NCI-H748 (cell line): ENCODE measurements at regions not wholly inside any gene's neighbourhood (a gene's known extent, or its start where the extent isn't known, plus 50 kb on each side); places are given as distances from the start of the nearest gene placed in this dataset.
"Not testable (repeated sequence)": the region's sequence is repeated elsewhere in the genome, so short reads cannot be mapped to it uniquely, and the experiment has no call there.

Source experiments
- DNase-seq: peaks from one replicate; lab custom pipeline; 2025; ENCODE audit not compliant: unreplicated experiment; lab: John Stamatoyannopoulos, UW

- no peak for DNase-seq
These were observed 396.0 kb upstream of the RGPD4 start for GRCh38 chr2:107430596-107431266.

DNA sequence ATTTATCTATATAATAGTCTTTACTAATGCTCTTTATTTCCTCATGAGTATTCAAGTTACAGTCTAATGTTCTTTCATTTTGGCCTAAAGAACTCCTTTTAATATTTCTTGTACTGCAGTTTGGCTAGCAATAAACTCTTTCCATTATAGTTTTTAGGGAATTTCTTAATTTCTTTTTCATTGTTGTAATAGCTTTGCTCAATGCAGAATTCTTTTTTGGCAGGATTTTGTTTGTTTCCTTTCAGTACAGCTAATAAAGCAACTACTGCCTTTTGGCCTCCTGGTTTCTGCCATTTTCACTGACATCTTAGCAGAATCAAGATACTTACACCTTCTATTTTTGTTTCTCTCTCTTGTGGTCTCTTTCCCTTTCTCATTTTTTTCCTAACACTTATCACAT, 390.4 kb upstream of the RGPD4 start:
- no peak for DNase-seq

GRCh38 chr2:107437265-107437664, 389.4 kb upstream of the RGPD4 start:
- DNase-seq, result no peak

DNA sequence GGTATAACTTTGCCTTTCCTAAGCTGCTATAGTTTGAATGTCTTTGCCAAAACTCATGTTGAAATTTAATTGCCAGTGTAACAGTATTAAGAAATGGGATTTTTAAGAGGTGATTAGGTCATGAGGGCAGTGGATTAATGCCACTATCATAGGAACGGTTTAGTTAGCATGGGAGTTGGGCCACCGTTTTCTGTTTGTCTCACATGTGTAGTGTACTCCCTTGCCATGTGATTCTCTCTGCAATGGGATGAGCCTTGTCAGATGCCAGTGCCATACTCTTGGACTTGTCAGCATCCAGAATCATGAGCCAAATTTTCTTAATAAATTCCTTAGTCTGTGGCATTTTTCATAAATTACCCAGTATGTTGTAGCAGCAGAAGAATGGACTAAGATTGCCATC, 388.9 kb upstream of the RGPD4 start:
- no peak for DNase-seq

DNA sequence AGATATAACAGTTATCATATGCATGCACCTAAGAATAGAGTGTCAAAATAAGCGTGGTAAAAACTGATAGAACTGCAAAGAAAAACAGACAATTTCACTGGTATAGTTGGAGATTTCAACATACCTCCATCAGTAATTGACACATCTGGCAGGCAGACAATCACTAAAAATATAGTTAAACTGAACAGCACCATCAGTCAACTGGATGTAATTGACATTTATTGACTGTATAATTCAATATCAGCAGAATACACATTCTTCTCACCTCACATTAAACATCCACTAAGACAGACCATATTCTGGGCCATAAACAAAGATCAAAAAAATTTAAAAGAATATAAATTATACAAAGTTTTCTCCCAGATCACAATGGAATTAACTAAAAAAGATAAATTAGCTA, 378.5 kb upstream of the RGPD4 start:
- no peak for DNase-seq

GRCh38 chr2:107461301-107461700, 365.4 kb upstream of the RGPD4 start:
- no peak for DNase-seq

DNA sequence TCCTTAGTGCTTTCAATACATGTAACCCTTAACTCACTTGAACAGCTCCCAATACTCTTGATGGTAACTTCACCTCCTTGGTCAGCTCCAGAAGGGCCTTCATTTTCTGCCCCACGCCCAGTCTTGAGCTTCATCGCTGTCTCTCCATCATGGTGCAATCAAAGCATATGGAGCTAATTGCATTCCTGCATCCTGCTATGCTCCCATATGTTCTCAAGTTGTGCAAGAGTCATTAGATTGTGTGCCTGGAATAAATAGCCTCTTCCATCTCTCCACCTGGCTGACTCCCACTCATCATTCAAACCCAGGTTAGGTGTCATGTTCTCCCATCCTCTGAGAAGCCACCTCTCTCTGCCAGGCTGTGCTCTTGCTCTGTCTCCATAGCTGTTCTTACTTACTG, 364.5 kb upstream of the RGPD4 start:
- DNase-seq, result no peak

GRCh38 chr2:107466241-107466640, 360.5 kb upstream of the RGPD4 start:
- no peak for DNase-seq

- DNase-seq, result no peak
These were observed 359.5 kb upstream of the RGPD4 start for GRCh38 chr2:107466984-107467773.

GRCh38 chr2:107469437-107469995, 357.2 kb upstream of the RGPD4 start:
- no peak for DNase-seq

GRCh38 chr2:107473150-107473549, 353.5 kb upstream of the RGPD4 start:
- no peak for DNase-seq

GRCh38 chr2:107475859-107476258, 350.8 kb upstream of the RGPD4 start:
- no peak for DNase-seq

DNA sequence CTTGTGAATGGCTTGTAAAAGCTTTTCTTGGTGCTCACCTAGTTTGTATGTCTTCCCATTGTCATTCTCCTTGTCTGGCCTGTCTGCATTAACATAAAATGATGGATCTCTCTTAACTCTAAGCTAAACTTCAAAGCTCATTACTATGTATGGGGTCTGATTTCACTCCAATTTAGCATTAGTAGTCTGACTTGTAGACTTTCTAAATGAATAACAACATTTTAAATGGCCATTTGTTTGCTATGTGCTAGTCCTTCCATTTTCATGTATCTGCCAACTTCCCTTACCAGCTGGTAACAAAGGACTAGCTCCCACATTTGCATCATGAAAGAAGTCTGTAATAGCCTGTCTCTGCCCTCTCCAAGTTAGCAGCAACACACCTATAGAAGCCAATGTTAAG, 324.2 kb upstream of the RGPD4 start:
- no peak for DNase-seq

DNA sequence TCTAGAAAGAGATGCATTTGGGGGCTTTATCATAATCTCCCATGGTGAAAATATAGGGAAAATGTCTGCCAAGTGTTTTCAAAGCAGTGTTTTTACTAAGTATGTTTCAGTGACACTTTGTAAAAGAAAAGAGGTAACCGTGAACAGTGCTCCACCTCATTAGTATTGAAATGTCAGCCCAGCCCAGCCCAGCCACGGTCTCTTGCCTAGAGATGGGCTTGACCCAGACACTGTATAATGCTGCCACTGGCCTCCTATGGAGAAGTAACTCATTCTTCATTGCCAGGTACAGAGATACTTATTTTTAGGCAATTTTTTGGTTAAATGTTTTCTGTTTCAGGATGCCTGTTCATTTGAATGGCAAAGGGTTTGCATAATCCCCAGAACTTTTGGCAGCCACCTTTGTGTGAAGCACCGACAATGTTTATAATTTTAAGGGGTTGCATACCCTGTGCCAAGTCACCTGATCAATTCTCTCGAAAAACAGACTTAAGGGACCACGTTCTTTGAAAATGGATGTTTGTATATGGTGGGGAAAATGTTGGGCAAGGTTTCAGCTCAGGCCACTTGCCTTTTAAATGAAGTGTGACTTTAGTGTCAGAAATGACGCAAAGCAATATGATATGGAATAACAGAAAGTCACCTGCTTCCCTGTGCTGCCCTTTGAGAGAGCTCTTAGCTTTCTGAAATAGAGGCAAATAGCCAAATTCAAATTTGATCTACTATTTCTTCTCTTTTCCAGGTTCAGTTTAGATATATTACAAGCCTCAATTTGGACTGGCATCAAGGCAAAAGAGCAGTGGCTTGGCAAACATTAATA, 314.5 kb upstream of the RGPD4 start:
- no peak for DNase-seq

DNA sequence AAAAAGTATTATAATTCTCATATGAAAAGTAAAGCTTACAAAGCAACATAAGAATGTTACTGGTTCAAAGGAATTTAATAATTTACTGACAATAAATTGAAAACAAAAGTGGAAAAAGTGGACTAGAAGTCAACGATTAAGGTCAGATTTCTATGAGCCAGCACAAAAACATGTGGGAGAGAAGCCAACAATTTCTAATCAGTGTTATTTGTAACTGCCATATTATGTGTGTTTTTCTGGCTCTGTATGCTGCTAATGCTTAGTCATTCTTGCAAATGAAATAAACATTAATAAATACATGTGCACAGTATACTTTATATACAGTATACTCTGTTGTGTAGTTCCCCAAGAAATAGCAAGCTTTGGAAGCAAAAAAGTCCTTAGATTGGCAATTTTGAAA, 301.3 kb upstream of the RGPD4 start:
- DNase-seq, result no peak

DNA sequence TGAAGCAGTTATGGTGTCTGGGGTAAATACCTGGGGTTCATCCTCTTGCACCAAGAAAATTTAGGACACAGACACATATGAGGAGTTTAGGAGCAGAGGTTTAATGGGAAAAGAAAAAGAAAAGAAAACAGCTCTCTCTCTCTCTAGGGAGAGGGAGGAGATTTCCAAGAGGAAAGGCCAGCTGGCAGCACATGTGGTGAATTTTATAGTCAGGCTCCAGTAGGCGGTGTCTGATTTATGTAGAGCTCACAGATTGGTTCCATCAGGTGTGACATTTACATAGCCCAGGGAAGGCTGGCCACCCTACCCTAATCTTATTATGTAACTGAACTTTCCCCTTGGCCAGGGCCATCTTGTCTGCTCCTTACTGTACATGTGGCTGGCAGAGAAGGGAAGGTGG, 297.5 kb upstream of the RGPD4 start:
- DNase-seq, result peak; percentile 41

DNA sequence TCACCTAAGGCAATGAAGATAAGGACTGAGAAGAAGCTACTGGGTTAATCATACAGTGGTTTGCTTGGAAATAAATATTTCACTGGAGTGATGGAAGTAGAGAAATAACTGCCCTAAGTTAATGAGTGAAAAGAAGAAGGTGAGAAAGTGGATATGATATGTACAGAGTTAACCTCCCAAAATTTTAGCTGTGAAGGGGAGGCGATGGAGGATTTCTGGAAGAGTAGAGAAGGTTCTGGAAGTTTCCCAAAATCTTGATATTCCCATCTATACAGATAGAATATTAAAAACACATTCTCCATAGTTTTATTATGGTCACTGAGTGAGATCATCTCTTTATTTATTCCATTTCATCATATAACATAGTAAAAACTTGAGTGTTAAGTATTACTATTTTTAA, 296.6 kb upstream of the RGPD4 start:
- no peak for DNase-seq

GRCh38 chr2:107534926-107535325, 291.8 kb upstream of the RGPD4 start:
- no peak for DNase-seq

DNA sequence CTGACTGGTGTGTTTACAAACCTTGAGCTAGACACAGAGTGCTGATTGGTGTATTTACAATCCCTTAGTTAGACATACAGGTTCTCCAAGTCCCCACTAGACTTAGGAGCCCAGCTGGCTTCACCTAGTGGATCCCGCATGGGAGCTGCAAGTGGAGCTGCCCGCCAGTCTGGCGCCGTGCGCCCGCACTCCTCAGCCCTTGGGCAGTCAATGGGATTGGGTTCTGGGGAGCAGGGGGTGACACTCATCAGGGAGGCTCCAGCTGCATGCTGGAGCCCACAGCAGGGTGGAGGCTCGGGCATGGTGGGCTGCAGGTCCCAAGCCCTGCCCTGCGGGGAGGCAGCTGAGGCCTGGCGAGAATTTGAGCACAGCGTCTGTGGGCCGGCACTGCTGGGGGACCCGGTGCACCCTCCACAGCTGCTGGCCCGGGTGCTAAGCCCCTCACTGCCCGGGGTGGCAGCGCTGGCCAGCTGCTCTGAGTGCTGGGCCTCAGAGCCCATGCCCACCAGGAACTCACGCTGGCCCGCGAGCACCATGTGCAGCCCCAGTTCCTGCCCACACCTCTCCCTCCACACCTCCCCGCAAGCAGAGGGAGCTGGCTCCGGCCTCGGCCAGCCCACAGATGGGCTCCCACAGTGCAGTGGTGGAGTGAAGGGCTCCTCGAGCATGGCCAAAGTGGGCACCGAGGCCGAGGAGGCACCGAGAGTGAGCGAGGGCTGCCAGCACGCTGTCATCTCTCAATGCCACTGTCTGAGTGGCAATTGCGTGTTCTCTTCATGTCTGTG, 290.6 kb upstream of the RGPD4 start:
- not testable (repeated sequence) for DNase-seq

DNA sequence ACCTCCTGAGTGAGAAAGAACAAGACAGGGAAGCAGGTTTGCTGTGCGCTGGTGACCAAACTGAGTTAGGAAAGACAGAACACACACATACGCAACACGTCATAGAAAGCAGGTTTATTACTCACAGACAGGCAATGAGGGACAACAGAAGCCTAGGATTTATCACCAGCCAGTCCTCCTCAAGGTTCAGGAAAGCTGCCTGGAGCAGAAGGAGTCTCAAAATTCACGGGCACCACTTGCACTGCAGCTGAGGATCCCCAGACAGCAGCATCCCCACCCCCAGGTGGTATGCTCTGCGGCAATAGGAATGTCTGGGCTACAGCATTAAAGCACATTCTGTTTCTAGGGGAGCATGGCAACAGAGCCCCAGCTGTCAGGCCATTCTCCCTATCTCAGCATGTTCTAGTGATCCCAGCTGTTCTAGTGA, 284.4 kb upstream of the RGPD4 start:
- DNase-seq, result no peak

DNA sequence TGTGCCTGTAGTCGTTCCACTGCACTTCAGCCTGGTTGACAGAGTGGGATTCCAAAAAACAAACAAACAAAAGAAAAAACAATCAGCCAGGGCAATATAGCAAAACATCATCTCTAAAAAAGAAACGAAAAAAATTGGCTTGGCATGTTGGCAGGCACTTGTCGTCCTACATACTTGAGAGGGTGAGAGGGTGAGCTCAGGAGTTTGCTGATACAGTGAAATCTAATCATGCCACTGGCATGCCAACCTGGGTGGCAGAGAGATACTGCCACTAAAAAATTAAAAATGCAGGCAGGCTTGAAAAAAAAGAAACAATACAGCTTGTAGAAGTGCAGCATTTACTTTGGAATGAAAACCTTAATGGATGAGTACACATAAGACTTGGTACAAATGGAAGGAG, 282.9 kb upstream of the RGPD4 start:
- DNase-seq, result no peak
